T-helper 17 cell (primary cell): ENCODE measurements at regions not wholly inside any gene's neighbourhood (a gene's known extent, or its start where the extent isn't known, plus 50 kb on each side); places are given as distances from the start of the nearest gene placed in this dataset.

Source experiments
- ATAC-seq: fragments of 150-1000 bp; cut with Tn5 transposase; 2 replicates; pipeline ENCODE4 v1.10.0; 2021; ENCODE audit warnings: mild to moderate bottlenecking, moderate library complexity
- DNase-seq, 3 donors: peaks; one replicate each; pipeline versions ENCODE4 v3.0.0 to v3.0.0-alpha.2; 2020 to 2021
- H3K9me3 ChIP-seq: one replicate; pipeline ENCODE4 v1.7.0; 2013; ENCODE audit warnings: low read length, mild to moderate bottlenecking; ENCODE audit not compliant: control insufficient read depth, poor library complexity, severe bottlenecking
- H3K27ac Mint-ChIP-seq: one replicate; pipeline ENCODE4 v1.8.0; 2022; ENCODE audit warnings: mild to moderate bottlenecking, moderate library complexity, mixed read lengths
- H3K27me3 Mint-ChIP-seq: one replicate; pipeline ENCODE4 v1.8.0; 2022; ENCODE audit warnings: mixed read lengths
- H3K36me3 Mint-ChIP-seq: one replicate; pipeline ENCODE4 v1.8.0; 2022; ENCODE audit warnings: low read depth, mixed read lengths
- H3K4me1 Mint-ChIP-seq: one replicate; pipeline ENCODE4 v1.8.0; 2022; ENCODE audit warnings: mild to moderate bottlenecking, mixed read lengths
- H3K4me3 Mint-ChIP-seq: one replicate; pipeline ENCODE4 v1.8.0; 2022; ENCODE audit warnings: mild to moderate bottlenecking, moderate library complexity, mixed read lengths

GRCh38 chr11:24311974-24312373 lies 184.9 kb upstream of the LUZP2 start:
- DNase-seq: no peak
- ATAC-seq: no peak
- H3K4me3 Mint-ChIP-seq: no peak overlapping the region
- no peaks in the 10 kb centered on the region for H3K36me3 Mint-ChIP-seq
- H3K9me3 ChIP-seq: no peaks in the 10 kb centered on the region
- H3K27me3 Mint-ChIP-seq: no peaks in the 10 kb centered on the region
- no peak overlapping the region for H3K27ac Mint-ChIP-seq
- H3K4me1 Mint-ChIP-seq: no peaks in the 10 kb centered on the region

- no peak for ATAC-seq
- H3K27ac Mint-ChIP-seq: no peak overlapping the region
- no peaks in the 10 kb centered on the region for H3K36me3 Mint-ChIP-seq
- H3K9me3 ChIP-seq: no peaks in the 10 kb centered on the region
- no peaks in the 10 kb centered on the region for H3K27me3 Mint-ChIP-seq
- H3K4me3 Mint-ChIP-seq: no peak overlapping the region
- no peak for DNase-seq
- H3K4me1 Mint-ChIP-seq: no peaks in the 10 kb centered on the region
These were observed 184.2 kb upstream of the LUZP2 start for GRCh38 chr11:24312464-24313238.

- no peaks in the 10 kb centered on the region for H3K36me3 Mint-ChIP-seq
- DNase-seq: no peak
- H3K4me3 Mint-ChIP-seq: no peak overlapping the region
- no peaks in the 10 kb centered on the region for H3K27me3 Mint-ChIP-seq
- H3K4me1 Mint-ChIP-seq: no peaks in the 10 kb centered on the region
- H3K9me3 ChIP-seq: peaks cover 2% of the 10 kb centered on the region
- no peak for ATAC-seq
- no peak overlapping the region for H3K27ac Mint-ChIP-seq
These were observed 175.6 kb upstream of the LUZP2 start for GRCh38 chr11:24321229-24321628.

GRCh38 chr11:24324211-24324610 lies 172.6 kb upstream of the LUZP2 start:
- Mint-ChIP-seq H3K27me3 (no peaks in the 10 kb centered on the region), H3K4me1 (no peaks in the 10 kb centered on the region), H3K36me3 (no peaks in the 10 kb centered on the region), H3K4me3 (no peak overlapping the region), H3K27ac (no peak overlapping the region)
- DNase-seq (no peak), ATAC-seq (no peak)
- peaks cover 1% of the 10 kb centered on the region for H3K9me3 ChIP-seq

GRCh38 chr11:24344222-24344621 lies 152.6 kb upstream of the LUZP2 start:
- Mint-ChIP-seq H3K27ac (no peak overlapping the region), H3K27me3 (no peaks in the 10 kb centered on the region)
- ATAC-seq: no peak

GRCh38 chr11:24348908-24349307 lies 147.9 kb upstream of the LUZP2 start:
- no peaks in the 10 kb centered on the region for H3K36me3 Mint-ChIP-seq
- H3K4me1 Mint-ChIP-seq: no peaks in the 10 kb centered on the region
- DNase-seq (no peak), ATAC-seq (no peak)
- H3K9me3 ChIP-seq: no peaks in the 10 kb centered on the region
- no peak overlapping the region for H3K27ac Mint-ChIP-seq
- no peaks in the 10 kb centered on the region for H3K27me3 Mint-ChIP-seq
- H3K4me3 Mint-ChIP-seq: no peak overlapping the region

More at GRCh38 chr11:24344222-24344621, 152.6 kb upstream of the LUZP2 start:
- Mint-ChIP-seq H3K36me3 (no peaks in the 10 kb centered on the region), H3K4me1 (no peaks in the 10 kb centered on the region), H3K4me3 (no peak overlapping the region)
- no peaks in the 10 kb centered on the region for H3K9me3 ChIP-seq
- DNase-seq: no peak

- Mint-ChIP-seq H3K36me3 (no peaks in the 10 kb centered on the region), H3K27ac (no peak overlapping the region), H3K4me1 (no peaks in the 10 kb centered on the region), H3K27me3 (no peaks in the 10 kb centered on the region), H3K4me3 (no peak overlapping the region)
- no peak for ATAC-seq
- no peak for DNase-seq
- H3K9me3 ChIP-seq: no peaks in the 10 kb centered on the region
These were observed 145.7 kb upstream of the LUZP2 start for GRCh38 chr11:24351179-24351578.

- no peak for DNase-seq
- H3K36me3 Mint-ChIP-seq: no peaks in the 10 kb centered on the region
- H3K27me3 Mint-ChIP-seq: no peaks in the 10 kb centered on the region
- H3K27ac Mint-ChIP-seq: no peak overlapping the region
- H3K4me3 Mint-ChIP-seq: no peak overlapping the region
- H3K9me3 ChIP-seq: no peaks in the 10 kb centered on the region
- no peaks in the 10 kb centered on the region for H3K4me1 Mint-ChIP-seq
- ATAC-seq: no peak
These were observed 140.4 kb upstream of the LUZP2 start for GRCh38 chr11:24356501-24356900.

- Mint-ChIP-seq H3K27ac (no peak overlapping the region), H3K4me3 (no peak overlapping the region), H3K27me3 (no peaks in the 10 kb centered on the region), H3K36me3 (no peaks in the 10 kb centered on the region), H3K4me1 (no peaks in the 10 kb centered on the region)
- H3K9me3 ChIP-seq: no peaks in the 10 kb centered on the region
- no peak for DNase-seq
- no peak for ATAC-seq
These were observed 139.0 kb upstream of the LUZP2 start for GRCh38 chr11:24357620-24358410.

- ATAC-seq (no peak), DNase-seq (no peak)
- Mint-ChIP-seq H3K27ac (no peak overlapping the region), H3K36me3 (no peaks in the 10 kb centered on the region), H3K4me3 (no peak overlapping the region), H3K27me3 (no peaks in the 10 kb centered on the region), H3K4me1 (no peaks in the 10 kb centered on the region)
- H3K9me3 ChIP-seq: no peaks in the 10 kb centered on the region
These were observed 124.4 kb upstream of the LUZP2 start for GRCh38 chr11:24372491-24372890.

GRCh38 chr11:24373516-24373915 lies 123.3 kb upstream of the LUZP2 start:
- H3K27ac Mint-ChIP-seq: no peak overlapping the region
- no peaks in the 10 kb centered on the region for H3K4me1 Mint-ChIP-seq
- H3K4me3 Mint-ChIP-seq: no peak overlapping the region
- ATAC-seq (no peak), DNase-seq (no peak)
- no peaks in the 10 kb centered on the region for H3K9me3 ChIP-seq
- H3K36me3 Mint-ChIP-seq: no peaks in the 10 kb centered on the region
- H3K27me3 Mint-ChIP-seq: no peaks in the 10 kb centered on the region

- Mint-ChIP-seq H3K4me3 (no peak overlapping the region), H3K36me3 (no peaks in the 10 kb centered on the region), H3K27me3 (no peaks in the 10 kb centered on the region), H3K4me1 (no peaks in the 10 kb centered on the region), H3K27ac (no peak overlapping the region)
- no peak for ATAC-seq
- no peak for DNase-seq
- H3K9me3 ChIP-seq: no peaks in the 10 kb centered on the region
These were observed 121.5 kb upstream of the LUZP2 start for GRCh38 chr11:24375351-24375750.

- ATAC-seq: no peak
- Mint-ChIP-seq H3K4me1 (no peaks in the 10 kb centered on the region), H3K36me3 (no peaks in the 10 kb centered on the region), H3K27ac (no peak overlapping the region), H3K4me3 (no peak overlapping the region), H3K27me3 (no peaks in the 10 kb centered on the region)
- no peak for DNase-seq
- H3K9me3 ChIP-seq: no peaks in the 10 kb centered on the region
These were observed 120.9 kb upstream of the LUZP2 start for GRCh38 chr11:24375931-24376330.

GRCh38 chr11:24383137-24383536 lies 113.7 kb upstream of the LUZP2 start:
- ATAC-seq: no peak
- H3K27ac Mint-ChIP-seq: no peak overlapping the region
- no peak overlapping the region for H3K4me3 Mint-ChIP-seq
- no peak for DNase-seq
- H3K36me3 Mint-ChIP-seq: no peaks in the 10 kb centered on the region
- no peaks in the 10 kb centered on the region for H3K27me3 Mint-ChIP-seq
- no peaks in the 10 kb centered on the region for H3K4me1 Mint-ChIP-seq
- no peaks in the 10 kb centered on the region for H3K9me3 ChIP-seq
